ENCODE measurements at regions not wholly inside any gene's neighbourhood (a gene's known extent, or its start where the extent isn't known, plus 50 kb on each side); places are given as distances from the start of the nearest gene placed in this dataset.

DNA sequence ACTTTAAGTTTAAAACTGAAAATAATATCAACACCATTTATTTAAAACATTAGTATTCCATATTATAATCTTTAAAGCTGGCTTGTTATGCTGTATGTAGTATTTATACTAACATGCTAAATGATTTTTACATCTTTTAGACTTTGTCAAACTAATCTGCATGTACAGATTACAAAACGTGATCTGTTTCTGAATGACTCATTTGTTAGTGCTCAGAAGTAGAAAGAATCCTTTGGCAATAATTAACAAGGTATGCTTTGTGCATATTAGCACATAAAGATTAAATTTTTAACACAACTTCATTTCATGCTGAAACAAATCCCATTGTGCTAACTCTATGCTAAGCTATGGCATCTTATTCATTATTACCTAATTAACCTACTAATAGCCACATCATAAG, 242.4 kb downstream of the BARHL2 start (continued):
- TF ChIP-seq, protein P1, sequence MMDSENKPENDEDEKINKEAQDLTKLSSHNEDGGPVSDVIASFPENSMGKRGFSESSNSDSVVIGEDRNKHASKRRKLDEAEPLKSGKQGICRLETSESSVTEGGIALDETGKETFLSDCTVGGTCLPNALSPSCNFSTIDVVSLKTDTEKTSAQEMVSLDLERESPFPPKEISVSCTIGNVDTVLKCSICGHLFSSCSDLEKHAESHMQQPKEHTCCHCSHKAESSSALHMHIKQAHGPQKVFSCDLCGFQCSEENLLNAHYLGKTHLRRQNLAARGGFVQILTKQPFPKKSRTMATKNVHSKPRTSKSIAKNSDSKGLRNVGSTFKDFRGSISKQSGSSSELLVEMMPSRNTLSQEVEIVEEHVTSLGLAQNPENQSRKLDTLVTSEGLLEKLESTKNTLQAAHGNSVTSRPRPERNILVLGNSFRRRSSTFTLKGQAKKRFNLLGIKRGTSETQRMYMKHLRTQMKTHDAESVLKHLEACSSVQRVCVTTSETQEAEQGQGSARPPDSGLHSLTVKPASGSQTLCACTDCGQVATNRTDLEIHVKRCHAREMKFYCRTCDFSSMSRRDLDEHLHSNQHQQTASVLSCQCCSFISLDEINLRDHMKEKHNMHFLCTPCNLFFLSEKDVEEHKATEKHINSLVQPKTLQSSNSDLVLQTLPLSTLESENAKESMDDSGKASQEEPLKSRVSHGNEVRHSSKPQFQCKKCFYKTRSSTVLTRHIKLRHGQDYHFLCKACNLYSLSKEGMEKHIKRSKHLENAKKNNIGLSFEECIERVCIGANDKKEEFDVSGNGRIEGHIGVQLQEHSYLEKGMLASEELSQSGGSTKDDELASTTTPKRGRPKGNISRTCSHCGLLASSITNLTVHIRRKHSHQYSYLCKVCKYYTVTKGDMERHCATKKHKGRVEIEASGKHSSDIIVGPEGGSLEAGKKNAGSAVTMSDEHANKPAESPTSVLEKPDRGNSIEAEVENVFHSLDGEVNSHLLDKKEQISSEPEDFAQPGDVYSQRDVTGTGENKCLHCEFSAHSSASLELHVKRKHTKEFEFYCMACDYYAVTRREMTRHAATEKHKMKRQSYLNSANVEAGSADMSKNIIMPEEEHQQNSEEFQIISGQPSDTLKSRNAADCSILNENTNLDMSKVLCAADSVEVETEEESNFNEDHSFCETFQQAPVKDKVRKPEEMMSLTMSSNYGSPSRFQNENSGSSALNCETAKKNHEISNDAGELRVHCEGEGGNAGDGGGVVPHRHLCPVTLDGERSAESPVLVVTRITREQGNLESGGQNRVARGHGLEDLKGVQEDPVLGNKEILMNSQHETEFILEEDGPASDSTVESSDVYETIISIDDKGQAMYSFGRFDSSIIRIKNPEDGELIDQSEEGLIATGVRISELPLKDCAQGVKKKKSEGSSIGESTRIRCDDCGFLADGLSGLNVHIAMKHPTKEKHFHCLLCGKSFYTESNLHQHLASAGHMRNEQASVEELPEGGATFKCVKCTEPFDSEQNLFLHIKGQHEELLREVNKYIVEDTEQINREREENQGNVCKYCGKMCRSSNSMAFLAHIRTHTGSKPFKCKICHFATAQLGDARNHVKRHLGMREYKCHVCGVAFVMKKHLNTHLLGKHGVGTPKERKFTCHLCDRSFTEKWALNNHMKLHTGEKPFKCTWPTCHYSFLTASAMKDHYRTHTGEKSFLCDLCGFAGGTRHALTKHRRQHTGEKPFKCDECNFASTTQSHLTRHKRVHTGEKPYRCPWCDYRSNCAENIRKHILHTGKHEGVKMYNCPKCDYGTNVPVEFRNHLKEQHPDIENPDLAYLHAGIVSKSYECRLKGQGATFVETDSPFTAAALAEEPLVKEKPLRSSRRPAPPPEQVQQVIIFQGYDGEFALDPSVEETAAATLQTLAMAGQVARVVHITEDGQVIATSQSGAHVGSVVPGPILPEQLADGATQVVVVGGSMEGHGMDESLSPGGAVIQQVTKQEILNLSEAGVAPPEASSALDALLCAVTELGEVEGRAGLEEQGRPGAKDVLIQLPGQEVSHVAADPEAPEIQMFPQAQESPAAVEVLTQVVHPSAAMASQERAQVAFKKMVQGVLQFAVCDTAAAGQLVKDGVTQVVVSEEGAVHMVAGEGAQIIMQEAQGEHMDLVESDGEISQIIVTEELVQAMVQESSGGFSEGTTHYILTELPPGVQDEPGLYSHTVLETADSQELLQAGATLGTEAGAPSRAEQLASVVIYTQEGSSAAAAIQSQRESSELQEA (CRISPR knock-in tag; IDR thresholded peaks at IDR 0.05; ENCODE audit: not compliant biosample characterization) = no peak
- TF ChIP-seq, protein P2, sequence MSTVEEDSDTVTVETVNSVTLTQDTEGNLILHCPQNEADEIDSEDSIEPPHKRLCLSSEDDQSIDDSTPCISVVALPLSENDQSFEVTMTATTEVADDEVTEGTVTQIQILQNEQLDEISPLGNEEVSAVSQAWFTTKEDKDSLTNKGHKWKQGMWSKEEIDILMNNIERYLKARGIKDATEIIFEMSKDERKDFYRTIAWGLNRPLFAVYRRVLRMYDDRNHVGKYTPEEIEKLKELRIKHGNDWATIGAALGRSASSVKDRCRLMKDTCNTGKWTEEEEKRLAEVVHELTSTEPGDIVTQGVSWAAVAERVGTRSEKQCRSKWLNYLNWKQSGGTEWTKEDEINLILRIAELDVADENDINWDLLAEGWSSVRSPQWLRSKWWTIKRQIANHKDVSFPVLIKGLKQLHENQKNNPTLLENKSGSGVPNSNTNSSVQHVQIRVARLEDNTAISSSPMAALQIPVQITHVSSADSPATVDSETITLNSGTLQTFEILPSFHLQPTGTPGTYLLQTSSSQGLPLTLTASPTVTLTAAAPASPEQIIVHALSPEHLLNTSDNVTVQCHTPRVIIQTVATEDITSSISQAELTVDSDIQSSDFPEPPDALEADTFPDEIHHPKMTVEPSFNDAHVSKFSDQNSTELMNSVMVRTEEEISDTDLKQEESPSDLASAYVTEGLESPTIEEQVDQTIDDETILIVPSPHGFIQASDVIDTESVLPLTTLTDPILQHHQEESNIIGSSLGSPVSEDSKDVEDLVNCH (CRISPR knock-in tag; IDR thresholded peaks at IDR 0.05) = no peak
- TF ChIP-seq ZNF501 (CRISPR knock-in tag; IDR thresholded peaks at IDR 0.05) (no peak), ZSCAN25 (CRISPR knock-in tag; IDR thresholded peaks at IDR 0.05) (no peak)
- TF ChIP-seq, protein P3, sequence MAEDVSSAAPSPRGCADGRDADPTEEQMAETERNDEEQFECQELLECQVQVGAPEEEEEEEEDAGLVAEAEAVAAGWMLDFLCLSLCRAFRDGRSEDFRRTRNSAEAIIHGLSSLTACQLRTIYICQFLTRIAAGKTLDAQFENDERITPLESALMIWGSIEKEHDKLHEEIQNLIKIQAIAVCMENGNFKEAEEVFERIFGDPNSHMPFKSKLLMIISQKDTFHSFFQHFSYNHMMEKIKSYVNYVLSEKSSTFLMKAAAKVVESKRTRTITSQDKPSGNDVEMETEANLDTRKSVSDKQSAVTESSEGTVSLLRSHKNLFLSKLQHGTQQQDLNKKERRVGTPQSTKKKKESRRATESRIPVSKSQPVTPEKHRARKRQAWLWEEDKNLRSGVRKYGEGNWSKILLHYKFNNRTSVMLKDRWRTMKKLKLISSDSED (CRISPR knock-in tag; IDR thresholded peaks at IDR 0.05) = no peak
- TF ChIP-seq, protein P4, sequence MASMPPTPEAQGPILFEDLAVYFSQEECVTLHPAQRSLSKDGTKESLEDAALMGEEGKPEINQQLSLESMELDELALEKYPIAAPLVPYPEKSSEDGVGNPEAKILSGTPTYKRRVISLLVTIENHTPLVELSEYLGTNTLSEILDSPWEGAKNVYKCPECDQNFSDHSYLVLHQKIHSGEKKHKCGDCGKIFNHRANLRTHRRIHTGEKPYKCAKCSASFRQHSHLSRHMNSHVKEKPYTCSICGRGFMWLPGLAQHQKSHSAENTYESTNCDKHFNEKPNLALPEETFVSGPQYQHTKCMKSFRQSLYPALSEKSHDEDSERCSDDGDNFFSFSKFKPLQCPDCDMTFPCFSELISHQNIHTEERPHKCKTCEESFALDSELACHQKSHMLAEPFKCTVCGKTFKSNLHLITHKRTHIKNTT (CRISPR knock-in tag; IDR thresholded peaks at IDR 0.05) = no peak

Data from HepG2 (cell line).